HepG2 (cell line): ENCODE measurements at regions not wholly inside any gene's neighbourhood (a gene's known extent, or its start where the extent isn't known, plus 50 kb on each side); places are given as distances from the start of the nearest gene placed in this dataset.

Experiments used
- ATF7 ChIP-seq, 2 experiments: fragments of 450-650 bp in 1 of 2; sonication (generic) in 1 of 2; formaldehyde crosslinking in 1 of 2; IDR thresholded peaks; 2 replicates each; pipeline versions ENCODE4 v1.4.0 to v1.6.1; 2016 to 2020; ENCODE audit warnings: antibody characterized with exemption in 1 of 2, mild to moderate bottlenecking in 1 of 2, missing genetic modification reagents in 1 of 2
- BRF2 ChIP-seq: sonication (generic); formaldehyde crosslinking; IDR thresholded peaks from 2 replicates; pipeline ENCODE4 v1.8.1; 2022; ENCODE audit warnings: mild to moderate bottlenecking, missing genetic modification reagents
- ELF4 ChIP-seq: sonication (generic); formaldehyde crosslinking; IDR thresholded peaks from 2 replicates; pipeline ENCODE4 v1.5.0; 2020; ENCODE audit warnings: missing genetic modification reagents, mild to moderate bottlenecking, moderate library complexity, borderline replicate concordance
- ESRRA ChIP-seq: sonication (generic); formaldehyde crosslinking; IDR thresholded peaks from 2 replicates; pipeline ENCODE4 v1.5.1; 2020; ENCODE audit warnings: mild to moderate bottlenecking, low read depth, missing genetic modification reagents
- HDAC1 ChIP-seq: sonication (generic); formaldehyde crosslinking; IDR thresholded peaks from 2 replicates; pipeline ENCODE4 v1.5.1; 2020; ENCODE audit warnings: mild to moderate bottlenecking, missing genetic modification reagents
- HINFP ChIP-seq: sonication (generic); formaldehyde crosslinking; IDR thresholded peaks from 2 replicates; pipeline ENCODE4 v1.4.0; 2020; ENCODE audit warnings: low read depth, mild to moderate bottlenecking, missing genetic modification reagents
- HNRNPK ChIP-seq: fragments of 200-400 bp; formaldehyde crosslinking; IDR thresholded peaks from 2 replicates; pipeline ENCODE4 v1.6.1; 2018; ENCODE audit warnings: low read length, low read depth, moderate library complexity, mild to moderate bottlenecking; ENCODE audit not compliant: poor library complexity, severe bottlenecking
- MXI1 ChIP-seq: IDR thresholded peaks from 3 replicates; pipeline ENCODE4 v1.6.1; 2012; ENCODE audit warnings: low read depth, low read length, inconsistent platforms, borderline replicate concordance
- NFE2L1 ChIP-seq: sonication (generic); formaldehyde crosslinking; IDR thresholded peaks from 2 replicates; pipeline ENCODE4 v1.4.0; 2020; ENCODE audit warnings: missing genetic modification reagents, mild to moderate bottlenecking, borderline replicate concordance
- NR2F6 ChIP-seq, 2 experiments: IDR thresholded peaks; 2 replicates each; pipeline ENCODE4 v1.6.1; 2016; ENCODE audit warnings: antibody characterized with exemption in 1 of 2, mild to moderate bottlenecking in 1 of 2
- PLRG1 ChIP-seq: fragments of 450-650 bp; conservative IDR thresholded peaks from 2 replicates; pipeline ENCODE4 v1.6.1; 2016
- TARDBP ChIP-seq: sonication (generic); formaldehyde crosslinking; IDR thresholded peaks from 2 replicates; pipeline ENCODE4 v1.8.0; 2022; ENCODE audit warnings: mild to moderate bottlenecking, missing genetic modification reagents
- YEATS2 ChIP-seq: sonication (generic); formaldehyde crosslinking; IDR thresholded peaks from 2 replicates; pipeline ENCODE4 v1.4.0; 2020; ENCODE audit warnings: missing genetic modification reagents, borderline replicate concordance
- ZNF281 ChIP-seq: sonication (generic); formaldehyde crosslinking; IDR thresholded peaks from 2 replicates; pipeline ENCODE4 v1.4.0; 2020; ENCODE audit warnings: missing genetic modification reagents, borderline replicate concordance
- ZNF614 ChIP-seq: IDR thresholded peaks from 2 replicates; pipeline ENCODE4 v1.6.1; 2018; ENCODE audit warnings: missing biosample characterization, missing genetic modification reagents, inconsistent platforms, borderline replicate concordance
- ZNF704 ChIP-seq: sonication (generic); formaldehyde crosslinking; IDR thresholded peaks from 2 replicates; pipeline ENCODE4 v1.8.1; 2023; ENCODE audit warnings: mild to moderate bottlenecking, inconsistent platforms, moderate library complexity, missing genetic modification reagents, borderline replicate concordance
- ZNF747 ChIP-seq: sonication (generic); formaldehyde crosslinking; IDR thresholded peaks from 2 replicates; pipeline ENCODE4 v1.8.1; 2023; ENCODE audit warnings: missing genetic modification reagents, mild to moderate bottlenecking, borderline replicate concordance

- TF ChIP-seq BRF2, result peak; percentile 53
- no peak for TF ChIP-seq MXI1
- peak; percentile 81 for TF ChIP-seq ATF7 (IDR thresholded peaks at IDR 0.05)
- TF ChIP-seq ATF7 (CRISPR knock-in tag; IDR thresholded peaks at IDR 0.05), result peak; percentile 58; the same call in 1 of the 2 replicates
- TF ChIP-seq ESRRA (CRISPR knock-in tag), result no peak
- TF ChIP-seq ZNF747 (CRISPR knock-in tag), result no peak; the same call in 1 of the 2 replicates
- TF ChIP-seq HINFP (CRISPR knock-in tag), result no peak
- TF ChIP-seq TARDBP (CRISPR knock-in tag), result 0 out of 2 replicates have a peak, but pooled peaks have one; percentile 29
- no peak for TF ChIP-seq PLRG1
- peak; percentile 57 for TF ChIP-seq HDAC1 (CRISPR knock-in tag)
- peak; percentile 91 for TF ChIP-seq ZNF281 (CRISPR knock-in tag)
- TF ChIP-seq NFE2L1 (CRISPR knock-in tag), result no peak
- TF ChIP-seq YEATS2 (CRISPR knock-in tag), result peak; percentile 79; the same call in 1 of the 2 replicates
- TF ChIP-seq ELF4 (CRISPR knock-in tag), result no peak
- TF ChIP-seq ZNF704 (CRISPR knock-in tag), result no peak
- peak; percentile 98 for TF ChIP-seq HNRNPK
- no peak for TF ChIP-seq ZNF614 (CRISPR knock-in tag)
- no peak; the same call in 1 of the 2 replicates for TF ChIP-seq NR2F6 (IDR thresholded peaks at IDR 0.05)
- TF ChIP-seq NR2F6 (CRISPR knock-in tag; IDR thresholded peaks at IDR 0.05), result no peak
Measured at GRCh38 chr9:94166236-94166975, 82.1 kb downstream of the PTPDC1 start (continued).
